ENCODE measurements at regions not wholly inside any gene's neighbourhood (a gene's known extent, or its start where the extent isn't known, plus 50 kb on each side); places are given as distances from the start of the nearest gene placed in this dataset.

DNA sequence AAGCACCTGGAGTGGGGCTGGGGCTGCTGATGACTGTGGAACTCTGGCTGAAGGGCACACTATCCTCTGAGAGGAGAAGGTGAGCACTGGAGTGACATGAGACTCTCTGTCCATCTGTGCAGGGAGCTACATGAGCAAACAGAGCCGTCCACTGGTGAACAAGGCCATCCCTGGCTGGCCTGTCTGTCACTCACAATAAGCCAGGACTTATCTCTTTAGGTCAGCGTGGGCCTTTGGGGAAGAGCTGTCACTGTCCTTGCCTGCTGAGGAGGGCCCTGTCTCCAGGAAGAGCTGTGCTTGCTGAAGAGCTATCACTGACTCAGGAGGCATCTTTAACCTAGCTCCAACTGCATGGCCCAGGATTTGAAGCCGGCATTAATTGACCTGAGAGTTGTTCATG is 82.1 kb downstream of the FOXD2 start:
- WGBS, 2 donors, result 95% methylated on average over 3 of the region's 3 CpGs
- intact Hi-C loops (cut with DNase I), result no loop called here
- Histone ChIP-seq H3K4me1 (no peaks in the 10 kb centered on the region), H3K9me3 (no peaks in the 10 kb centered on the region), H3K4me3 (no peak overlapping the region), H3K27ac (no peak overlapping the region), H3K27me3 (peaks cover 0 to 10% (median 0%) of the 10 kb centered on the region in 3 donors), H3K36me3 (no peaks in the 10 kb centered on the region)
- no peak for DNase-seq
- TF ChIP-seq, protein P1, sequence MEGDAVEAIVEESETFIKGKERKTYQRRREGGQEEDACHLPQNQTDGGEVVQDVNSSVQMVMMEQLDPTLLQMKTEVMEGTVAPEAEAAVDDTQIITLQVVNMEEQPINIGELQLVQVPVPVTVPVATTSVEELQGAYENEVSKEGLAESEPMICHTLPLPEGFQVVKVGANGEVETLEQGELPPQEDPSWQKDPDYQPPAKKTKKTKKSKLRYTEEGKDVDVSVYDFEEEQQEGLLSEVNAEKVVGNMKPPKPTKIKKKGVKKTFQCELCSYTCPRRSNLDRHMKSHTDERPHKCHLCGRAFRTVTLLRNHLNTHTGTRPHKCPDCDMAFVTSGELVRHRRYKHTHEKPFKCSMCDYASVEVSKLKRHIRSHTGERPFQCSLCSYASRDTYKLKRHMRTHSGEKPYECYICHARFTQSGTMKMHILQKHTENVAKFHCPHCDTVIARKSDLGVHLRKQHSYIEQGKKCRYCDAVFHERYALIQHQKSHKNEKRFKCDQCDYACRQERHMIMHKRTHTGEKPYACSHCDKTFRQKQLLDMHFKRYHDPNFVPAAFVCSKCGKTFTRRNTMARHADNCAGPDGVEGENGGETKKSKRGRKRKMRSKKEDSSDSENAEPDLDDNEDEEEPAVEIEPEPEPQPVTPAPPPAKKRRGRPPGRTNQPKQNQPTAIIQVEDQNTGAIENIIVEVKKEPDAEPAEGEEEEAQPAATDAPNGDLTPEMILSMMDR (IDR thresholded peaks at IDR 0.05), result no peak
- TF ChIP-seq POLR2AphosphoS5 (IDR thresholded peaks at IDR 0.05) (no peak), EP300 (IDR thresholded peaks at IDR 0.05) (no peak), POLR2A (IDR thresholded peaks at IDR 0.05) (no peak)

DNA sequence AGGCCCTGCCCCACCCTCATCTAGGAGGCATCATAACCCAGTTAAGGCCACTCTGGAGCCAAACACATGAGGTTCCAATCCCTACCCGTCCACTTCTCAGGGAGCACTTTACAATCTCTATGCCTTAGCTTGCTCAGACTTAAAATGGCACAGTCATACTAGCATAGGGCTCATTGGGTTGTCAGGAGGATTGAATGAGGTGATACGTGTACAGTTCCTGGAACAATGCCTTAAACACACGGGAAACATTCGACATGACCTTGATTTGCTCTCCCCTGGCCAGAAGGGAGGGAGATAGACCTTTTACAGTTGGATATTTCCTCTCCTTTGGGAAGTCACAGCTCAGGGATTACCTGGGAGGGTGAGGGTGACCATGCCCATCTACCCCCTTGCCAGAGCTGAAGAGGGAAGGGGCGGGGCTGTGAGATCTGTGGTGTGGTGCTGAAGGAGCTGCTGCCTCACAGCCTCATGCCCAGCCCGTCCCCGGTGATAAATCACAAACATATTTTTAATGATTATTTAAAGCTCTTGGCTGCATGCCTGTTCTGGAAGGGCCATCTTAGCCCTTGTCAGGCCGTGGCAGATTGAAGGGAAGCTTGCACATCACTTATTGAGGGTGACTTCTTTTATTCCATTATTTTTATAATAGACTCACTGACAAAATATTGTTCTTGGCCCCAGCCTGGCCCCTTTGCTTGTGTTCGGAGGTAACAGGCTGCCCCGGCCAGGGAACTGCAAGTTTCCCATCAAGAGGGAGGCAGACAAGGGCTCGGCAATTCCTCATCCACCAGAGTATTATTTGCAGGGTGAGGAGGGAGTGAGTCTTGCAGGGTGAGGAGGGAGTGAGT is 83.4 kb downstream of the FOXD2 start:
- Histone ChIP-seq H3K4me3 (no peak overlapping the region), H3K27ac (no peak overlapping the region), H3K27me3 (no peaks in the 10 kb centered on the region), H3K36me3 (no peaks in the 10 kb centered on the region), H3K4me1 (no peaks in the 10 kb centered on the region), H3K9me3 (no peaks in the 10 kb centered on the region)
- intact Hi-C loops (cut with DNase I), result no loop called here
- 33 to 50% methylated on average over 11 of the region's 11 CpGs for WGBS, 2 donors
- DNase-seq, result no peak
- TF ChIP-seq POLR2AphosphoS5 (IDR thresholded peaks at IDR 0.05) (no peak), EP300 (IDR thresholded peaks at IDR 0.05) (no peak), POLR2A (IDR thresholded peaks at IDR 0.05) (no peak)
- TF ChIP-seq, protein P1 (IDR thresholded peaks at IDR 0.05), result no peak

DNA sequence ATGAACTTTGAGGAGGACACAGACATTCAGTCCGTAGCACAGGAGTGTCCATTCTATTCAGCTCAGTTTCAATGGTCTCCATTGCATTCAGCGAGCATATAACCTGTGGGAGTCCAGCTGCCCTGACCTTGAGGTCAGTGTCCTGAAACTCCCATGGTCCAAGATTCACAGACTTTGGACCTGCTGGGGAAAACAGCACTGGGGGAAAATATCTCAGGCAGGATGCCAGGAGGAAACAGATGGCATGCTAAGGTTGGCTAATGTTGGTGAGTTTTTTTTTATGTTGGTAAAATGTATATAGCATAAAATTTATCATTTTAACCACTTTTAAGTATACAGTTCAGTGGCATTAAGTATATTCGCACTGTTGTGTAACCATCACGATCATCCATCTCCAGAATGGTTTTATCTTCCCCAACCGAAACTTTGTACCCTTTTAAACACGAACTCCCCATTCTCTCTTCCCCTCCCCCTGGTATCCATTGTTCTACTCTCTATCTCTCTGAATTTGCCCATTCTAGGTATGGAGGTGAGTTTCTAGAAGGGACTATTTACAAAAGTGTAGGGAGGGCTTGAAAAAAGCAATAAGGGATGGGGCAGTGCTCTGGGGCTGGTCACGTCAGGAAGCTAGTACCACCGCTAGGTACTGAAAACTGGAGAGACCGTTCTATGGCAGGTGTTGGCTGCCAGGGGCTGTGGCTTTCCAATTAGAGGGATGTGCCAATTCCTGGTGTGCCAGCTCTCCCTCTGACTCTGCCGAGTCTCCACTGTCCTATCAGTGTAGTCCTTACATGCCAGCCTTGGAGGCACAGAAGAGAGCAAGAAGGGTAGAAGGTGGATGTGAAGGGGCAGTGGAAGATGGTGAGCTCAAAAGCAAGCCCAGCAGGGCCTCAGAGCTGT is 85.3 kb downstream of the FOXD2 start:
- 67 to 70% methylated on average over 10 of the region's 10 CpGs for WGBS, 2 donors
- Histone ChIP-seq H3K36me3 (no peaks in the 10 kb centered on the region), H3K27me3 (no peaks in the 10 kb centered on the region), H3K27ac (no peak overlapping the region), H3K9me3 (no peaks in the 10 kb centered on the region), H3K4me1 (no peaks in the 10 kb centered on the region), H3K4me3 (no peak overlapping the region)
- no peak for DNase-seq
- intact Hi-C loops (cut with DNase I), result no loop called here
- TF ChIP-seq, protein P1 (IDR thresholded peaks at IDR 0.05), result no peak
- no peak for TF ChIP-seq POLR2AphosphoS5 (IDR thresholded peaks at IDR 0.05)

DNA sequence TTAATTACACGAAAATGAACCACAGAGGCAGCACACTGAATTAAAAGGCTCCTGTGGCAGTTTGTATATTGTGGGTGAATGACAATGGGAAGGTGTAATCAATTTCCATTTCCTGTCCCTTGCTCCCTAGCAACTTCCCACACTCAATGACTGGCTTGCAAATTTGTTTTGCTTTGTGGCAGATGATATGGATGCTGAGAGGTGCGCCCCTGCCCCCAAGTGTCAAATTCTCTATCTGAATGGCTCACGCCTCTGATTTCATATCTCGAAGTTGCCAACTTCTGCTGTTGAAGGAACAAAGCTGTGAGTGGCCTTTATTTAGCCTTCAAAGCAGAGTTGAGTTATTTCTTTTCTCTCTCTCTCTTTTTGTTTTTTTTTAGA is 86.0 kb downstream of the FOXD2 start:
- Histone ChIP-seq H3K27ac (no peak overlapping the region), H3K4me3 (no peak overlapping the region), H3K4me1 (no peaks in the 10 kb centered on the region), H3K36me3 (no peaks in the 10 kb centered on the region), H3K9me3 (peaks cover 0 to under 1% (median 0%) of the 10 kb centered on the region in 4 donors), H3K27me3 (no peaks in the 10 kb centered on the region)
- DNase-seq, result no peak
- no peak for TF ChIP-seq POLR2A (IDR thresholded peaks at IDR 0.05)
- TF ChIP-seq POLR2AphosphoS5 (IDR thresholded peaks at IDR 0.05), result no peak
- no peak for TF ChIP-seq EP300 (IDR thresholded peaks at IDR 0.05)
- TF ChIP-seq, protein P1 (IDR thresholded peaks at IDR 0.05), result no peak
- WGBS, 2 donors, result 49 to 52% methylated on average over 4 of the region's 4 CpGs
- intact Hi-C loops (cut with DNase I), result no loop called here

Data from sigmoid colon (tissue), 6 donors.